Peyer's patch (tissue), 4 donors: ENCODE measurements at regions not wholly inside any gene's neighbourhood (a gene's known extent, or its start where the extent isn't known, plus 50 kb on each side); places are given as distances from the start of the nearest gene placed in this dataset.

ENCODE experiments used
- POLR2A ChIP-seq, 2 donors: fragments of 450-650 bp; IDR thresholded peaks; one replicate each; pipeline ENCODE4 v1.5.1; 2017; ENCODE audit warnings: antibody characterized with exemption in 2 of 2, mild to moderate bottlenecking in 2 of 2, moderate library complexity in 2 of 2
- TF ChIP-seq, protein P1 (sequence below), 6 experiments: fragments of 450-650 bp in 4 of 6; fragments of 200-600 bp in 2 of 6; sonication (generic) in 1 of 6; IDR thresholded peaks; one replicate each; pipeline ENCODE4 v1.5.1; 2017 to 2019; ENCODE audit warnings: antibody characterized with exemption in 6 of 6, mild to moderate bottlenecking in 3 of 6, moderate library complexity in 1 of 6

DNA sequence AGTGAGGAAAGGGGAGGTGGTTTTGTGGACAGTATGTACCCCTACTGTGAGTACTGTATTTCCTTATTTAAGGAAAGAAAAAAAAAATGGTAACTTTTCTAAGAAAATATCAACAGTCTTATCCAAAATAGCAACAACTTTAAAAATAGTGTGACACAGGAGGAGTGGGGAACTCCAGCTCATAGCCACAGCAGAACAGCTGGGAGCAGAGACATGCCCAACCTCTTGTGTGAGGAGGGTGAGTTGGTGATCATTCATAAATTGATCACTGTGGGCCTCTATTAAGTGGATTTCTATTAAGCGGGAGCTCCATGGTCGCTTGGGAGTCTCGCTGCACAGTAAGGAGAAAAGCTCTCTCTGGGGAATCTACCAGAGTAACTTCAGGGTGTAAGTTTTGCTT, 158.8 kb upstream of the DUSP10 start:
- no peak for TF ChIP-seq POLR2A (IDR thresholded peaks at IDR 0.05)
- TF ChIP-seq, protein P1, sequence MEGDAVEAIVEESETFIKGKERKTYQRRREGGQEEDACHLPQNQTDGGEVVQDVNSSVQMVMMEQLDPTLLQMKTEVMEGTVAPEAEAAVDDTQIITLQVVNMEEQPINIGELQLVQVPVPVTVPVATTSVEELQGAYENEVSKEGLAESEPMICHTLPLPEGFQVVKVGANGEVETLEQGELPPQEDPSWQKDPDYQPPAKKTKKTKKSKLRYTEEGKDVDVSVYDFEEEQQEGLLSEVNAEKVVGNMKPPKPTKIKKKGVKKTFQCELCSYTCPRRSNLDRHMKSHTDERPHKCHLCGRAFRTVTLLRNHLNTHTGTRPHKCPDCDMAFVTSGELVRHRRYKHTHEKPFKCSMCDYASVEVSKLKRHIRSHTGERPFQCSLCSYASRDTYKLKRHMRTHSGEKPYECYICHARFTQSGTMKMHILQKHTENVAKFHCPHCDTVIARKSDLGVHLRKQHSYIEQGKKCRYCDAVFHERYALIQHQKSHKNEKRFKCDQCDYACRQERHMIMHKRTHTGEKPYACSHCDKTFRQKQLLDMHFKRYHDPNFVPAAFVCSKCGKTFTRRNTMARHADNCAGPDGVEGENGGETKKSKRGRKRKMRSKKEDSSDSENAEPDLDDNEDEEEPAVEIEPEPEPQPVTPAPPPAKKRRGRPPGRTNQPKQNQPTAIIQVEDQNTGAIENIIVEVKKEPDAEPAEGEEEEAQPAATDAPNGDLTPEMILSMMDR (IDR thresholded peaks at IDR 0.05) = no peak
